HCT116 (cell line): ENCODE measurements at regions not wholly inside any gene's neighbourhood (a gene's known extent, or its start where the extent isn't known, plus 50 kb on each side); places are given as distances from the start of the nearest gene placed in this dataset.

Experiments used
- ATAC-seq: fragments of 200-7000 bp; cut with Tn5 transposase; 2 replicates; pipeline ENCODE4 v1.9.1; 2020; ENCODE audit warnings: mild to moderate bottlenecking, moderate library complexity
- BruUV-seq: library from RNA; stranded (reverse); fragments of 400-500 nt; replicated peaks from 2 replicates; lab custom pipeline; 2021; lab: Mats Ljungman, UMichigan
- CTCF ChIA-PET: fragments of 300-600 bp; sonication (Branson Sonifier 250); formaldehyde crosslinking; loops from one replicate; lab custom pipeline; 2021; ENCODE audit warnings: antibody characterized with exemption; lab: Charles Lee
- POLR2A ChIA-PET: fragments of 300-600, 350-600 bp; sonication (Branson Sonifier 250); formaldehyde crosslinking; loops from one replicate; lab custom pipeline; 2021; ENCODE audit warnings: antibody characterized with exemption; lab: Charles Lee
- RAD21 ChIA-PET, 2 experiments: fragments of 300-600 bp; sonication (Branson Sonifier 250); formaldehyde crosslinking; loops; one replicate each; lab custom pipeline; 2023; ENCODE audit warnings: low total read pairs in 2 of 2; ENCODE audit not compliant: uncharacterized antibody in 2 of 2, unreplicated experiment in 2 of 2, low non-redundant PET in 1 of 2; lab: Charles Lee
- DNase-seq: peaks from one replicate; pipeline ENCODE4 v3.0.0-alpha.2; 2010; ENCODE audit warnings: low read depth, low spot score
- H2AFZ ChIP-seq: fragments of 200-600 bp; shearing (Covaris generic), sonication (generic); 2 replicates; pipeline ENCODE4 v1.6.1; 2017; ENCODE audit warnings: low read depth, mixed run types, mixed read lengths, antibody characterized with exemption, low read length; ENCODE audit not compliant: poor library complexity, severe bottlenecking
- H3K27ac ChIP-seq: 2 replicates; pipeline ENCODE4 v1.5.1; 2012; ENCODE audit warnings: low read depth, low read length
- H3K27me3 ChIP-seq: fragments of 200-600 bp; sonication (generic); 2 replicates; pipeline ENCODE4 v1.6.1; 2016; ENCODE audit warnings: mixed run types, low read length, mixed read lengths; ENCODE audit not compliant: insufficient read depth
- H3K36me3 ChIP-seq, 2 experiments: fragments of 200-500 bp in 1 of 2; fragments of 200-600 bp in 1 of 2; sonication (Bioruptor generic) in 1 of 2; sonication (generic) in 1 of 2; 2 replicates each; pipeline versions ENCODE4 v1.5.1 to v1.6.1; 2014 to 2016; ENCODE audit warnings: low read length in 2 of 2, inconsistent platforms in 1 of 2, mixed read lengths in 1 of 2, mixed run types in 1 of 2; ENCODE audit not compliant: insufficient read depth in 2 of 2, control insufficient read depth in 1 of 2
- H3K4me1 ChIP-seq, 2 experiments: fragments of 200-600 bp in 1 of 2; sonication (generic) in 1 of 2; 2 replicates each; pipeline versions ENCODE4 v1.5.1 to v1.6.1; 2012 to 2017; ENCODE audit warnings: low read length in 2 of 2, inconsistent platforms in 1 of 2, mild to moderate bottlenecking in 1 of 2, mixed read lengths in 1 of 2, mixed run types in 1 of 2, moderate library complexity in 1 of 2; ENCODE audit not compliant: insufficient read depth in 2 of 2, control insufficient read depth in 1 of 2
- H3K4me2 ChIP-seq: fragments of 200-600 bp; sonication (generic); 2 replicates; pipeline ENCODE4 v1.6.1; 2017; ENCODE audit warnings: mixed run types, low read length, mixed read lengths
- H3K4me3 ChIP-seq, 2 experiments: fragments of 200-600 bp in 1 of 2; sonication (generic) in 1 of 2; replicated peaks in 1 of 2; 2 replicates each; pipeline ENCODE4 v1.5.1; 2011 to 2016; ENCODE audit warnings: low read length in 2 of 2, control low read depth in 1 of 2, low read depth in 1 of 2, mild to moderate bottlenecking in 1 of 2, mixed read lengths in 1 of 2, mixed run types in 1 of 2
- H3K79me2 ChIP-seq: fragments of 200-600 bp; sonication (generic); 2 replicates; pipeline ENCODE4 v1.6.1; 2017; ENCODE audit warnings: mild to moderate bottlenecking, mixed run types, low read length, moderate library complexity, mixed read lengths; ENCODE audit not compliant: insufficient read depth
- H3K9ac ChIP-seq: fragments of 200-600 bp; sonication (generic); 2 replicates; pipeline ENCODE4 v1.6.1; 2016; ENCODE audit warnings: low read length, mixed read lengths
- H3K9me2 ChIP-seq: fragments of 200-600 bp; sonication (generic), shearing (Covaris generic); 2 replicates; pipeline ENCODE4 v1.6.1; 2017; ENCODE audit warnings: mixed run types, mild to moderate bottlenecking, moderate library complexity; ENCODE audit not compliant: insufficient read depth
- H3K9me3 ChIP-seq, 2 experiments: fragments of 200-500 bp in 1 of 2; fragments of 200-600 bp in 1 of 2; sonication (Bioruptor generic) in 1 of 2; sonication (generic) in 1 of 2; 2 replicates each; pipeline ENCODE4 v1.6.1; 2014 to 2017; ENCODE audit warnings: low read length in 2 of 2, mixed read lengths in 2 of 2, inconsistent platforms in 1 of 2, low read depth in 1 of 2, mild to moderate bottlenecking in 1 of 2, mixed run types in 1 of 2, moderate library complexity in 1 of 2; ENCODE audit not compliant: control insufficient read depth in 1 of 2, insufficient read depth in 1 of 2
- H4K20me1 ChIP-seq: fragments of 200-600 bp; sonication (generic), shearing (Covaris generic); 2 replicates; pipeline ENCODE4 v1.6.1; 2017; ENCODE audit warnings: mixed run types, mild to moderate bottlenecking, moderate library complexity; ENCODE audit not compliant: insufficient read depth
- CEBPB ChIP-seq: IDR thresholded peaks from 2 replicates; pipeline ENCODE4 v1.6.1; 2012; ENCODE audit warnings: low read depth
- EGR1 ChIP-seq: IDR thresholded peaks from 2 replicates; pipeline ENCODE4 v1.6.1; 2012; ENCODE audit warnings: low read depth
- ELF1 ChIP-seq: IDR thresholded peaks from 2 replicates; pipeline ENCODE4 v1.6.1; 2012; ENCODE audit warnings: low read depth, borderline replicate concordance
- EZH2 ChIP-seq: fragments of 200-600 bp; sonication (generic); IDR thresholded peaks from 2 replicates; pipeline ENCODE4 v1.6.1; 2017; ENCODE audit warnings: antibody characterized with exemption, mixed run types
- EZH2phosphoT487 ChIP-seq: fragments of 200-600 bp; IDR thresholded peaks from 2 replicates; pipeline ENCODE4 v1.6.1; 2018; ENCODE audit warnings: antibody characterized with exemption, borderline replicate concordance
- FOSL1 ChIP-seq: IDR thresholded peaks from 2 replicates; pipeline ENCODE4 v1.6.1; 2012; ENCODE audit warnings: low read depth
- JUND ChIP-seq: IDR thresholded peaks from 2 replicates; pipeline ENCODE4 v1.6.1; 2012
- POLR2A ChIP-seq: IDR thresholded peaks from 2 replicates; pipeline ENCODE4 v1.7.0; 2011; ENCODE audit warnings: borderline replicate concordance; ENCODE audit not compliant: insufficient read depth, insufficient read length; ENCODE audit errors: extremely low read depth
- POLR2AphosphoS5 ChIP-seq: IDR thresholded peaks from 2 replicates; pipeline ENCODE4 v1.6.1; 2011; ENCODE audit warnings: mild to moderate bottlenecking, low read depth, low read length, moderate library complexity
- RAD21 ChIP-seq: IDR thresholded peaks from 2 replicates; pipeline ENCODE4 v1.6.1; 2012; ENCODE audit warnings: low read depth, mild to moderate bottlenecking
- SIN3A ChIP-seq: IDR thresholded peaks from 2 replicates; pipeline ENCODE4 v1.6.1; 2012; ENCODE audit warnings: low read depth
- SRF ChIP-seq: IDR thresholded peaks from 2 replicates; pipeline ENCODE4 v1.6.1; 2012; ENCODE audit warnings: low read depth
- TCF7L2 ChIP-seq: IDR thresholded peaks from 2 replicates; pipeline ENCODE4 v1.7.0; 2011; ENCODE audit warnings: borderline replicate concordance, inconsistent platforms; ENCODE audit not compliant: insufficient read depth, insufficient read length; ENCODE audit errors: extremely low read depth
- YY1 ChIP-seq: IDR thresholded peaks from 2 replicates; pipeline ENCODE4 v1.6.1; 2011; ENCODE audit warnings: low read length, low read depth, moderate library complexity, mild to moderate bottlenecking; ENCODE audit not compliant: insufficient replicate concordance; ENCODE audit errors: extremely low read depth
- ZFX ChIP-seq: fragments of 450-650 bp; IDR thresholded peaks from 2 replicates; pipeline ENCODE4 v1.6.1; 2017
- ZNF274 ChIP-seq: fragments of 200-500 bp; sonication (Bioruptor generic); IDR thresholded peaks from 2 replicates; pipeline ENCODE4 v1.6.1; 2014; ENCODE audit warnings: mild to moderate bottlenecking, low read depth, low read length, inconsistent platforms
- intact Hi-C: fragments of 100-400 bp; cut with micrococcal nuclease; formaldehyde crosslinking; loops from 2 replicates; pipeline ENCODE4 v1.10.0; 2022
- TF ChIP-seq, protein P1 (sequence below): IDR thresholded peaks from 2 replicates; pipeline ENCODE4 v1.6.1; 2012
- TF ChIP-seq, protein P2 (sequence below): IDR thresholded peaks from 2 replicates; pipeline ENCODE4 v1.6.1; 2012

DNA sequence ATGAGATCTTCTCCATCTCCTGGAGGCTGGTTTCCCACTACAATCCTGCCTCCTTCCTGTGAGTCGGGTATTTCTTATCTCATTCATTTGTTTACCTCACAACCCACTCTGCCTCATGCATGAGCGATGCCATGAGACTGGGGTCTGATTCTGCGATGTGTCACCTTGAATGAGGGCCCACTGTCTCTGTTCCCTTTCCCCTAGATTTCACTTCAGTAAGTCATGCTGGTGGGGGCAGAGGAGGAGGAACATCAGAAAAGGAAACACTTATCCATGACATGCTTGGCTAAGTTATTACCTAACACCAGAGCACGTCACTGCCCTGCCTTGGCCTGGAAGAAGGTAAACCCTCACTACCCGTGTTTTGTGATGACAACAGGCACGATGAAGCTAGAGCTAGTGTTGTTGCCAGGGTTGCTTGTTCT lies 337.4 kb upstream of the PRDM1 start:
- no TSS peak for BruUV-seq
- no peak for ATAC-seq

GRCh38 chr6:105747823-105748405 lies 338.2 kb upstream of the PRDM1 start:
- Histone ChIP-seq H3K36me3 (no peaks in the 10 kb centered on the region), H3K4me2 (no peak overlapping the region), H2AFZ (no peak overlapping the region), H3K9me2 (no peaks in the 10 kb centered on the region), H3K4me1 (peaks cover 3 to 5% of the 10 kb centered on the region in 2 experiments; a peak in 2 of 4 replicates), H3K9ac (no peak overlapping the region), H3K27me3 (no peaks in the 10 kb centered on the region), H4K20me1 (no peaks in the 10 kb centered on the region), H3K27ac (no peak overlapping the region), H3K79me2 (no peaks in the 10 kb centered on the region), H3K4me3 (no peak overlapping the region), H3K9me3 (no peaks in the 10 kb centered on the region)
- no peak for DNase-seq
- POLR2A ChIA-PET = no interaction called here
- CTCF ChIA-PET = no interaction called here
- RAD21 ChIA-PET = no interaction called here
- no TSS peak for BruUV-seq
- intact Hi-C loops = no loop called here
- no peak for TF ChIP-seq JUND
- no peak for TF ChIP-seq ZFX
- TF ChIP-seq CEBPB = no peak
- TF ChIP-seq EZH2phosphoT487 = no peak
- TF ChIP-seq SIN3A = no peak
- TF ChIP-seq POLR2A = no peak
- TF ChIP-seq YY1 = no peak
- TF ChIP-seq ELF1 = no peak
- no peak for ATAC-seq

More for the DNA sequence above, 337.4 kb upstream of the PRDM1 start:
- Histone ChIP-seq H3K9me3 (no peaks in the 10 kb centered on the region), H3K27ac (no peak overlapping the region), H3K4me1 (peaks cover 7 to 13% of the 10 kb centered on the region in 2 experiments; a peak in 3 of 4 replicates), H3K9ac (no peak overlapping the region), H3K79me2 (no peaks in the 10 kb centered on the region), H3K36me3 (no peaks in the 10 kb centered on the region), H4K20me1 (no peaks in the 10 kb centered on the region), H2AFZ (no peak overlapping the region), H3K27me3 (no peaks in the 10 kb centered on the region), H3K4me2 (no peak overlapping the region), H3K4me3 (no peak overlapping the region), H3K9me2 (no peaks in the 10 kb centered on the region)
- ChIA-PET POLR2A (no interaction called here), CTCF (no interaction called here), RAD21 (no interaction called here)
- intact Hi-C loops = no loop called here
- no peak for TF ChIP-seq EZH2phosphoT487
- no peak for TF ChIP-seq POLR2A
- TF ChIP-seq SIN3A = no peak
- no peak for TF ChIP-seq RAD21
- TF ChIP-seq SRF = no peak
- no peak for TF ChIP-seq POLR2AphosphoS5
- TF ChIP-seq FOSL1 = no peak
- TF ChIP-seq JUND = no peak
- TF ChIP-seq, protein P1, sequence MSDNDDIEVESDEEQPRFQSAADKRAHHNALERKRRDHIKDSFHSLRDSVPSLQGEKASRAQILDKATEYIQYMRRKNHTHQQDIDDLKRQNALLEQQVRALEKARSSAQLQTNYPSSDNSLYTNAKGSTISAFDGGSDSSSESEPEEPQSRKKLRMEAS = no peak
- TF ChIP-seq ELF1 = no peak
- TF ChIP-seq TCF7L2 = no peak
- TF ChIP-seq, protein P2, sequence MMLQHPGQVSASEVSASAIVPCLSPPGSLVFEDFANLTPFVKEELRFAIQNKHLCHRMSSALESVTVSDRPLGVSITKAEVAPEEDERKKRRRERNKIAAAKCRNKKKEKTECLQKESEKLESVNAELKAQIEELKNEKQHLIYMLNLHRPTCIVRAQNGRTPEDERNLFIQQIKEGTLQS = no peak
- no peak for TF ChIP-seq ZNF274
- TF ChIP-seq YY1 = no peak
- no peak for TF ChIP-seq EGR1
- no peak for TF ChIP-seq CEBPB
- TF ChIP-seq EZH2 = no peak
- DNase-seq = no peak
